ENCODE measurements at regions not wholly inside any gene's neighbourhood (a gene's known extent, or its start where the extent isn't known, plus 50 kb on each side); places are given as distances from the start of the nearest gene placed in this dataset.

GRCh38 chr1:34404804-34405203, 228.1 kb downstream of the C1orf94 start (continued):
- no peak for TF ChIP-seq ZBTB33 (IDR thresholded peaks at IDR 0.05)
- no peak for TF ChIP-seq HNF4A (conservative IDR thresholded peaks at IDR 0.05)

- no peak for DNase-seq (ENCODE audit: low spot score)
- TF ChIP-seq YY1 (IDR thresholded peaks at IDR 0.05) (no peak), NR2F2 (IDR thresholded peaks at IDR 0.05) (no peak), REST (IDR thresholded peaks at IDR 0.05) (no peak), TAF1 (conservative IDR thresholded peaks at IDR 0.05) (no peak), EGR1 (IDR thresholded peaks at IDR 0.05; ENCODE audit: low read depth in 2 of 2) (no peak), HNF4G (IDR thresholded peaks at IDR 0.05) (no peak), GABPA (IDR thresholded peaks at IDR 0.05 in 1 of 2, conservative IDR thresholded peaks at IDR 0.05 in 1 of 2) (no peak), JUND (IDR thresholded peaks at IDR 0.05) (no peak), HNF4A (conservative IDR thresholded peaks at IDR 0.05) (no peak), ZBTB33 (IDR thresholded peaks at IDR 0.05) (no peak), MAX (IDR thresholded peaks at IDR 0.05) (no peak), FOXA1 (IDR thresholded peaks at IDR 0.05) (no peak), FOXA2 (IDR thresholded peaks at IDR 0.05) (no peak), RXRA (IDR thresholded peaks at IDR 0.05) (no peak)
- Histone ChIP-seq H3K9ac (ENCODE audit: low read depth in 1 of 2, low read length in 2 of 2) (no peak overlapping the region), H3K9me3 (ENCODE audit: control insufficient read depth in 4 of 4, low read length in 3 of 4) (peaks cover 0 to 4% (median 2%) of the 10 kb centered on the region in 4 donors), H3K27ac (ENCODE audit: low read depth in 1 of 2, low read length in 2 of 2) (no peak overlapping the region), H3K27me3 (ENCODE audit: control insufficient read depth in 4 of 4, insufficient read depth in 4 of 4, low read length in 3 of 4) (no peaks in the 10 kb centered on the region), H3K4me3 (ENCODE audit: low read depth in 1 of 3, low read length in 3 of 3) (no peak overlapping the region), H3K4me1 (ENCODE audit: control insufficient read depth in 4 of 4, insufficient read depth in 4 of 4, low read length in 3 of 4) (peaks cover 0 to 5% (median 0%) of the 10 kb centered on the region in 4 donors), H3K36me3 (ENCODE audit: control insufficient read depth in 4 of 4, insufficient read depth in 3 of 4, low read depth in 1 of 4, low read length in 3 of 4) (no peaks in the 10 kb centered on the region)
- 72% methylated on average over 2 of the region's 2 CpGs for WGBS
Observed at GRCh38 chr1:34405266-34405959, 228.7 kb downstream of the C1orf94 start.

All from liver (tissue), 7 donors.